Activated CD4-positive, alpha-beta T cell treated with anti-CD3 and anti-CD28 coated beads, Interleukin-2, amount 10 ng/mL, durations not matched to agents 24 days and 14 days (primary cell): ENCODE measurements at regions not wholly inside any gene's neighbourhood (a gene's known extent, or its start where the extent isn't known, plus 50 kb on each side); places are given as distances from the start of the nearest gene placed in this dataset.

ENCODE experiments used
- DNase-seq: peaks from one replicate; pipeline ENCODE4 v3.0.0; 2022
- H3K27ac Mint-ChIP-seq: one replicate; pipeline ENCODE4 v1.8.0; 2022; ENCODE audit warnings: mild to moderate bottlenecking, mixed read lengths
- H3K27me3 Mint-ChIP-seq: one replicate; pipeline ENCODE4 v1.8.0; 2022; ENCODE audit warnings: mixed read lengths
- H3K36me3 Mint-ChIP-seq: one replicate; pipeline ENCODE4 v1.8.0; 2022; ENCODE audit warnings: low read depth, mild to moderate bottlenecking, mixed read lengths
- H3K4me1 Mint-ChIP-seq: one replicate; pipeline ENCODE4 v1.8.0; 2021; ENCODE audit warnings: mixed read lengths
- H3K4me3 Mint-ChIP-seq: one replicate; pipeline ENCODE4 v1.8.0; 2022; ENCODE audit warnings: mild to moderate bottlenecking, moderate library complexity, mixed read lengths
- H3K9me3 Mint-ChIP-seq: one replicate; pipeline ENCODE4 v1.8.0; 2021; ENCODE audit warnings: mixed read lengths
- intact Hi-C: fragments of 100-400 bp; cut with micrococcal nuclease; formaldehyde crosslinking; loops from one replicate; pipeline ENCODE4 v1.15.1; 2023

GRCh38 chr1:4951601-4952000 lies 297.2 kb downstream of the AJAP1 start:
- intact Hi-C loops, result no loop called here
- peaks cover 6% of the 10 kb centered on the region for H3K9me3 Mint-ChIP-seq
- H3K27me3 Mint-ChIP-seq, result no peaks in the 10 kb centered on the region
- no peak overlapping the region for H3K4me3 Mint-ChIP-seq
- DNase-seq, result no peak
- H3K36me3 Mint-ChIP-seq, result no peaks in the 10 kb centered on the region
- no peaks in the 10 kb centered on the region for H3K4me1 Mint-ChIP-seq
- no peak overlapping the region for H3K27ac Mint-ChIP-seq

DNA sequence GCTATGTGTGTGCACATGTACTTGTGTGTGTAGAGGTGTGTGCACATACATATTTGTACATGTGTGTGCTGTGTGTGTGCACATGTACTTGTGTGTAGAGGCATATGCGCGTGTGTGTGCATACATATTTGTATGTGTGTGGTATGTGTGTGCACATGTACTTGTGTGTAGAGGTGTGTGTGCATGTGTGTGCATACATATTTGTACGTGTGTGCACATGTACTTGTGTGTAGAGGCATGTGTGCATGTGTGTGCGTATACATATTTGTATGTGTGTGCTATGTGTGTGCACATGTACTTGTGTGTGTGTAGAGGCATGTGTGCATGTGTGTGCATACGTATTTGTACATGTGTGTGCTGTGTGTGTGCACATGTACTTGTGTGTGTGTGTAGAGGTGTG lies 291.9 kb downstream of the AJAP1 start:
- H3K36me3 Mint-ChIP-seq, result no peaks in the 10 kb centered on the region
- H3K4me1 Mint-ChIP-seq, result no peaks in the 10 kb centered on the region
- H3K27ac Mint-ChIP-seq, result no peak overlapping the region
- H3K27me3 Mint-ChIP-seq, result no peaks in the 10 kb centered on the region
- DNase-seq, result no peak
- intact Hi-C loops, result no loop called here
- no peak overlapping the region for H3K4me3 Mint-ChIP-seq
- H3K9me3 Mint-ChIP-seq, result peaks cover 8% of the 10 kb centered on the region

DNA sequence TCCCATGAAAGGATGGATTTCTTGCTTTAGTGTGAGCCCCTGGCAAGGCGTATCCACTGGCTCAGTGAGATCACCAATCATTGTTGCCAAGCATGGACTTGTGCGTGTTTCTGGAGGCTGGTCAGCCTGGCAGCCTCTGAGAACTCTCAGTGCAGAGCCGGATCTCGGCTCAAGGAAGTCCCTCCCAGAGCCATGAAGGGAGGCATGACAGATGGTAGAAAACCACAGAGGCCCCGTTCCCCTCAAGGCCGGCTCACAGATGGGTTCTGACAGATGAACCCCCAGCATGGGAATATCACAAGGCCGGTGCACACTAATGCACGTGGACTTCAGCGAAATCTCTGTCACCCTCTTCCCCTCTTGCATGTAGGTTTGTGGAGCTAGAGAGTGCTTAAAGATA lies 290.5 kb downstream of the AJAP1 start:
- no peaks in the 10 kb centered on the region for H3K4me1 Mint-ChIP-seq
- no peak for DNase-seq
- no peak overlapping the region for H3K27ac Mint-ChIP-seq
- no peaks in the 10 kb centered on the region for H3K36me3 Mint-ChIP-seq
- no peak overlapping the region for H3K4me3 Mint-ChIP-seq
- peaks cover 11% of the 10 kb centered on the region for H3K9me3 Mint-ChIP-seq
- H3K27me3 Mint-ChIP-seq, result no peaks in the 10 kb centered on the region
- intact Hi-C loops, result no loop called here

- Mint-ChIP-seq H3K27ac (no peak overlapping the region), H3K27me3 (no peaks in the 10 kb centered on the region), H3K4me1 (no peaks in the 10 kb centered on the region), H3K9me3 (peaks cover 20% of the 10 kb centered on the region), H3K36me3 (no peaks in the 10 kb centered on the region), H3K4me3 (no peak overlapping the region)
- intact Hi-C loops, result no loop called here
- DNase-seq, result no peak
These were observed 289.7 kb downstream of the AJAP1 start for GRCh38 chr1:4944072-4944471.

DNA sequence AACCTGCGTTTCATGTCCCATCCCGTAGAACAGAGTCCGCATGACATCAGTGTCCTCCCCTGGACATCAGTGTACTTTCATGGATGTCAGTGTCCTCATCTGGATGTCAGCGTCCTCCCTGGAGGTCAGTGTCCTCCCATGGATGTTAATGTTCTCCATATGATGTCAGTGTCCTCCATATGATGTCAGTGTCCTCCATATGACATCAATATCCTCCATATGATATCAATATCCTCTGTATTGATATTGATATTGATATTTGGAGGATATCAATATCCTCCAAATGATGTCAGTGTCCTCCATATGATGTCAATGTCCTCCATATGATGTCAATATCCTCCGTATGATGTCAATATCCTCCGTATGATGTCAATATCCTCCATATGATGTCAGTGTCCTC lies 284.9 kb downstream of the AJAP1 start:
- intact Hi-C loops, result no loop called here
- Mint-ChIP-seq H3K4me3 (no peak overlapping the region), H3K9me3 (peaks cover 13% of the 10 kb centered on the region), H3K27me3 (no peaks in the 10 kb centered on the region), H3K36me3 (no peaks in the 10 kb centered on the region), H3K27ac (no peak overlapping the region), H3K4me1 (no peaks in the 10 kb centered on the region)
- DNase-seq, result no peak

DNA sequence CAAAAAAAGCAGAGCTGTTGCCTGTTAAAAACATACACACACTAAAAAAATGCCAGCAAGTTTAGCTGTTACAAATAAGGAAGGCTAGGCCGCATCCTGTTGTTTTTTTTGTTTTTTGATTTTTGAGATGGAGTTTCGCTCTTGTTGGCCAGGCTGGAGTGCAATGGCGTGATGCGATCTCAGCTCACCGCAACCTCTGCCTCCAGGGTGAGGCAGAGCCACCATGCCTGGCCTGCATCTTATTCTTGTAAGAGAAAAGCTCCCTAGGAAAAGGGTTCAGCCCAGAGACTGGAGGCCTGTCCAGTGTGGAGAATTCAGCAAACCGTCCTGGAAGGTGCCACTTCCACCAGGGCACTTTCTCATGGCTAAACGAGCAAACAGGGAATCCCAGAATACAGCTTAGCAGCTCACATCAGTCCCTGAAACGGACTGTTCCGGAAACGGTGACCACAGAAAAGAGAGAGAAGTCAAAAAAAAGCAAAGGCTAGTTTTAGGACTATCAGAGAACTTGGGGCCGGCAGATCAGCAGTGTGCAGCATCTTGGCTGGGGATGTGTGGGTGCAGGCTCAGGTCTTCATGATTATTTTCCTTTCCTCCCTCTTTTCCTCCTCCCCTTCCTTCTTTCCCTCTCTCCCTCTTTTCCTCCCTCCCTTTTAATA lies 283.6 kb downstream of the AJAP1 start:
- Mint-ChIP-seq H3K4me3 (no peak overlapping the region), H3K36me3 (no peaks in the 10 kb centered on the region), H3K27me3 (no peaks in the 10 kb centered on the region), H3K9me3 (peaks cover 13% of the 10 kb centered on the region), H3K4me1 (no peaks in the 10 kb centered on the region), H3K27ac (no peak overlapping the region)
- intact Hi-C loops, result no loop called here
- no peak for DNase-seq

GRCh38 chr1:4935807-4936206 lies 281.4 kb downstream of the AJAP1 start:
- Mint-ChIP-seq H3K36me3 (no peaks in the 10 kb centered on the region), H3K27me3 (no peaks in the 10 kb centered on the region), H3K27ac (no peak overlapping the region), H3K4me3 (no peak overlapping the region), H3K9me3 (peaks cover 13% of the 10 kb centered on the region), H3K4me1 (no peaks in the 10 kb centered on the region)
- intact Hi-C loops, result no loop called here
- no peak for DNase-seq

- no peaks in the 10 kb centered on the region for H3K27me3 Mint-ChIP-seq
- no peaks in the 10 kb centered on the region for H3K4me1 Mint-ChIP-seq
- DNase-seq, result no peak
- H3K27ac Mint-ChIP-seq, result no peak overlapping the region
- no peak overlapping the region for H3K4me3 Mint-ChIP-seq
- intact Hi-C loops, result no loop called here
- H3K36me3 Mint-ChIP-seq, result no peaks in the 10 kb centered on the region
- H3K9me3 Mint-ChIP-seq, result no peaks in the 10 kb centered on the region
These were observed 278.8 kb downstream of the AJAP1 start for GRCh38 chr1:4933232-4933631.

GRCh38 chr1:4932311-4933030 lies 278.1 kb downstream of the AJAP1 start:
- no peaks in the 10 kb centered on the region for H3K4me1 Mint-ChIP-seq
- no peak for DNase-seq
- H3K36me3 Mint-ChIP-seq, result no peaks in the 10 kb centered on the region
- no peaks in the 10 kb centered on the region for H3K9me3 Mint-ChIP-seq
- H3K27ac Mint-ChIP-seq, result no peak overlapping the region
- H3K27me3 Mint-ChIP-seq, result no peaks in the 10 kb centered on the region
- no peak overlapping the region for H3K4me3 Mint-ChIP-seq
- intact Hi-C loops, result no loop called here

GRCh38 chr1:4931486-4931885 lies 277.1 kb downstream of the AJAP1 start:
- intact Hi-C loops, result no loop called here
- H3K9me3 Mint-ChIP-seq, result no peaks in the 10 kb centered on the region
- H3K4me1 Mint-ChIP-seq, result no peaks in the 10 kb centered on the region
- no peaks in the 10 kb centered on the region for H3K36me3 Mint-ChIP-seq
- no peak for DNase-seq
- no peaks in the 10 kb centered on the region for H3K27me3 Mint-ChIP-seq
- no peak overlapping the region for H3K4me3 Mint-ChIP-seq
- H3K27ac Mint-ChIP-seq, result no peak overlapping the region

- H3K4me1 Mint-ChIP-seq, result no peaks in the 10 kb centered on the region
- DNase-seq, result no peak
- no peak overlapping the region for H3K27ac Mint-ChIP-seq
- no peak overlapping the region for H3K4me3 Mint-ChIP-seq
- H3K27me3 Mint-ChIP-seq, result no peaks in the 10 kb centered on the region
- no peaks in the 10 kb centered on the region for H3K36me3 Mint-ChIP-seq
- no peaks in the 10 kb centered on the region for H3K9me3 Mint-ChIP-seq
- intact Hi-C loops, result no loop called here
These were observed 273.8 kb downstream of the AJAP1 start for GRCh38 chr1:4928186-4928585.

DNA sequence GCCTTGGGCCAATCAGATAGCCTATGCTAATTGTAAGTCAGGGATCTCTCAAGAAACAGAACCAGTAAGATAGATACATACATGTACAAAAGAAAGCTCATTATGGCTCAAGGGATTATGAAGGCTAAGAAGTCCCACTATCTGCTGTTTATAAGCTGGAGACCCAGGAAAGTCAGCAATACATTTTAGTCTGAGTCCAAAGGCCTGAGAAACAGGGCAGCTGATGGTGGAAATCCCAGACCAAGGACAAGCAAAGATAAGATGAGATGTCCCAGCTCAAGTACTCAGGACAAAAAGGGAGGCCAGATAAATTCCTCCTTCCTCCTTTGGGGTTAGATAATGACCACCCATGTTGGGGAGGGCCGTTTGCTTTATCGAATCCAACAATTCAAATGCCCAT lies 269.9 kb downstream of the AJAP1 start:
- no peaks in the 10 kb centered on the region for H3K4me1 Mint-ChIP-seq
- no peaks in the 10 kb centered on the region for H3K27me3 Mint-ChIP-seq
- no peak for DNase-seq
- H3K36me3 Mint-ChIP-seq, result no peaks in the 10 kb centered on the region
- no peak overlapping the region for H3K27ac Mint-ChIP-seq
- no peaks in the 10 kb centered on the region for H3K9me3 Mint-ChIP-seq
- intact Hi-C loops, result no loop called here
- no peak overlapping the region for H3K4me3 Mint-ChIP-seq

DNA sequence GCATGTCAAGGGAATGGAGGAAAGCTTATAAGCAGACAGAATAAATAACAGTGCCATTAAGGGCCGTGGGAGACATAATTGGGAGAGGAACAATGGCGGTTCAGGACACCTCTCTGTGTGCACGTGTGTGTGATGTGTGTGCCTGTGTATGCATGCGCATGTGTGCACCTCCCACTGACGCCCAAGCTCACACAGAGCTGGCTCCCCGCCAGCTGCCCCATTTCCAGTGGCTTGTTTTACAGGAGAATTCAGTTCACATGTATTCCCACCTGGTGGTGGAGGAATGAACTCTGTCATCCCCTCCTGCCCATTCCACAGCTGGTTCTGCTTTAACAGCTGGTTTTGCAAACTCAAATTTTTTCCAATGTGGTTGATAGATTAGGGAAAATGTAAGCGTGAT lies 262.2 kb downstream of the AJAP1 start:
- Mint-ChIP-seq H3K4me1 (no peaks in the 10 kb centered on the region), H3K36me3 (no peaks in the 10 kb centered on the region), H3K27me3 (no peaks in the 10 kb centered on the region), H3K27ac (no peak overlapping the region), H3K9me3 (no peaks in the 10 kb centered on the region), H3K4me3 (no peak overlapping the region)
- intact Hi-C loops, result no loop called here
- DNase-seq, result no peak

GRCh38 chr1:4915154-4915553 lies 260.7 kb downstream of the AJAP1 start:
- H3K27me3 Mint-ChIP-seq, result no peaks in the 10 kb centered on the region
- intact Hi-C loops, result no loop called here

DNA sequence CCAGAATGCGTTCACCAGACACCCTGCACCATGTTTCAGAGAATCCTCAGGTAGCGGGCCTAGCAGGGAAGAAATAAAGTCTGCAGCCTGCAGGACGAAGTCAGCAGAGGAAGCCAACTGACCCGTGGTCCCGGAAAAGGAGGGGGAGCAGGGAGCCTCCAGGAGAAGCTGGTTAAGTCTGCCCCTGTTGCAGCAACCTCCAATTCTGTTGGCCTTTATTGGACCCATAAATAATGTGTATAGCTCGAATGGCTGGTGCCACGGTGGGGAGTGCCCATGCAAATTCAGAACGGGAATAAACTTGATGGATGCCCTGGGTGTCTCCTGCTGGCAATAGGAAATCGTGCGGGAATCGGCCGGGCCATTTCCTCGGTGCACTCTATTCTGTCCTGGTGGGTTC lies 254.1 kb downstream of the AJAP1 start:
- Mint-ChIP-seq H3K27ac (no peak overlapping the region), H3K4me3 (no peak overlapping the region), H3K27me3 (no peaks in the 10 kb centered on the region), H3K9me3 (no peaks in the 10 kb centered on the region), H3K36me3 (no peaks in the 10 kb centered on the region), H3K4me1 (no peaks in the 10 kb centered on the region)
- DNase-seq, result no peak
- intact Hi-C loops, result no loop called here

More at GRCh38 chr1:4915154-4915553, 260.7 kb downstream of the AJAP1 start:
- Mint-ChIP-seq H3K36me3 (no peaks in the 10 kb centered on the region), H3K27ac (no peak overlapping the region), H3K4me1 (no peaks in the 10 kb centered on the region), H3K4me3 (no peak overlapping the region), H3K9me3 (no peaks in the 10 kb centered on the region)
- no peak for DNase-seq
